Coronary artery (tissue), 2 donors: ENCODE measurements at regions not wholly inside any gene's neighbourhood (a gene's known extent, or its start where the extent isn't known, plus 50 kb on each side); places are given as distances from the start of the nearest gene placed in this dataset.

Experiments used
- DNase-seq: peaks from one replicate; pipeline ENCODE4 v3.0.0-alpha.2; 2017; ENCODE audit warnings: low spot score
- H3K27ac ChIP-seq, 2 donors: fragments of 200-600 bp; sonication (generic); one replicate each; pipeline ENCODE4 v1.5.1; 2016 to 2019
- H3K4me3 ChIP-seq: fragments of 200-600 bp; sonication (generic); 2 replicates; pipeline ENCODE4 v1.5.1; 2016; ENCODE audit warnings: mild to moderate bottlenecking, moderate library complexity
- CTCF ChIP-seq: fragments of 200-600 bp; sonication (generic); IDR thresholded peaks from one replicate; pipeline ENCODE4 v1.5.1; 2019; ENCODE audit warnings: antibody characterized with exemption

- no peak for TF ChIP-seq CTCF
- no peak for DNase-seq
- Histone ChIP-seq H3K4me3 (no peak overlapping the region), H3K27ac (no peak overlapping the region)
These were observed 112.3 kb downstream of the TM2D1 start for GRCh38 chr1:61612602-61613001.

GRCh38 chr1:61609040-61609439 is 115.9 kb downstream of the TM2D1 start:
- no peak for DNase-seq
- H3K4me3 ChIP-seq, result no peak overlapping the region
- TF ChIP-seq CTCF, result no peak

DNA sequence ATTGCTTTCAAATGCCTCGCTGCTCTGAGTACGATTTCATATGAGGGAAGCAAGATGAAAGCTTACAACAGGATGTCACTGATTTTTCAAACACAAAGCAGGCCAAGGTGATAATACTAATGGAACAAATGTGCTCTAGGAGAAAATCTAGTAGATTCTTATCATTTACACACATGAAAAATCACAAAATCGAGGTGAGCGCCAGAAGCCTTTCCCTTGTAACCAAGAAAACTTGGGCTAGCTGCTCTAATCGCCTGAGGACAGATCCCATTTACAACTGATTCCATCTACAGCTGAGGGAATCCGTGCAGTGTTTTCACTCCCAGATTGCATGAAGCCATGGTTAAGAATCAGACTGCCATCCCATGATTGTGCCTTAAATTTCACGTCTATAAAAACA is 117.5 kb downstream of the TM2D1 start:
- Histone ChIP-seq H3K4me3 (no peak overlapping the region), H3K27ac (peak overlapping the region; percentile 81 to 88)
- no peak for TF ChIP-seq CTCF
- no peak for DNase-seq

More at GRCh38 chr1:61609040-61609439, 115.9 kb downstream of the TM2D1 start:
- no peak overlapping the region for H3K27ac ChIP-seq

GRCh38 chr1:61606448-61607312 is 118.3 kb downstream of the TM2D1 start:
- H3K4me3 ChIP-seq, result peak overlapping the region; percentile 44
- peak overlapping the region; percentile 81 to 88 for H3K27ac ChIP-seq
- no peak for TF ChIP-seq CTCF
- peak; percentile 91 for DNase-seq

DNA sequence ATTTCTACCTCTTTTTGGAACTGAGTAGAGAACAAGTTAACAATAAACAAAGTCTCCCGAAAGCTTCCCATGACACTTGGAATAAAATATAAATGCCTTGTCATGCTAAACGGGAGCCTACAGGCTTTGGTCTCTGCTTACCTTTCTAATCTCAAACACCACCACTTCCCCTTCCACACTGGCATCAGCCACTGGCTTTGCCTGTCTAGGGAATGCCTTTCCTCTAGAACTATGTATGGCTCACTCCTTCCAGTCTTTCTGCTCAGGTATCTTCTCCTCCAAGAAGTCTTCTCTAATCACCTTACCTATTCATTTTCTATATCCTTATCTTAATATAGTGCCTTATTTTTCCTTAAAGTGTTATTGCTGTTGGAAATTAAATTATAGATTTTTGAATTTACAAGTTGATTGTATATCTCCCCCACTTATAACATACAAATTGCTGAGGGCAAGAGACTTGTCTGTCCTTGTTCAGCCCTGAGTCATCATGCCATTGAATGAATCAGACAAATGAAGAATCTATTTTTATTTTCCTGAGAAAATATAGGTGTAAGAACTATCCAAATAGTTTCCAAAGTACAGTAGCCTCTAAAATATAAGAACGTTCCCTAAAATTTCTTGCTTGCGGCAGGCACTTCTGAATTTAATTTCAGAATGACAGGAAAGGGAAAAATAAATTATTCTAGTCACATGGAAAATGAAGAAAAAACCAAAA is 119.2 kb downstream of the TM2D1 start:
- Histone ChIP-seq H3K4me3 (peak overlapping the region; percentile 44), H3K27ac (peak overlapping the region; percentile 81 to 88)
- no peak for TF ChIP-seq CTCF
- no peak for DNase-seq

GRCh38 chr1:61604684-61605083 is 120.3 kb downstream of the TM2D1 start:
- TF ChIP-seq CTCF, result no peak
- no peak overlapping the region for H3K4me3 ChIP-seq
- H3K27ac ChIP-seq, result no peak overlapping the region
- DNase-seq, result no peak
